ENCODE measurements at regions not wholly inside any gene's neighbourhood (a gene's known extent, or its start where the extent isn't known, plus 50 kb on each side); places are given as distances from the start of the nearest gene placed in this dataset.

DNA sequence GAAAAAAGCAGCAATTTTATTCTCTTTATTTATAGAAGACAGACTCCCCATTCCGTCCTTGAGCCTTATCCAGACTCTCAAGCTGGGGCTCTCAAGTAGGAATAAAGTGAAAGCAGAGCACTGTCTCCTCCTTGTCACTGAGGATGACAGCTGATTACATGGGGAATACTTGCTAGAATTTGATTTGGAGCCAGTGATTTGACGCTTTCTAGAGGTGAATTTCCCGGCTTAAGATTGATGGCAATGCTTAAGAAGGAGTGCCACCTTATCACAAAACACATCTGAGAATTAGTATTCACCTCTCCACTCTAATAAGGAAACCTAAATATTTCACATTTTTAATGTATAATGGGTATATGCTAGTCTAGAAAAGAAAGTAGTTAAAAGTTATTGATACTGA, 135.4 kb upstream of the SLC39A10 start (continued):
- no peak for TF ChIP-seq SIN3A (IDR thresholded peaks at IDR 0.05; ENCODE audit: low read depth)

DNA sequence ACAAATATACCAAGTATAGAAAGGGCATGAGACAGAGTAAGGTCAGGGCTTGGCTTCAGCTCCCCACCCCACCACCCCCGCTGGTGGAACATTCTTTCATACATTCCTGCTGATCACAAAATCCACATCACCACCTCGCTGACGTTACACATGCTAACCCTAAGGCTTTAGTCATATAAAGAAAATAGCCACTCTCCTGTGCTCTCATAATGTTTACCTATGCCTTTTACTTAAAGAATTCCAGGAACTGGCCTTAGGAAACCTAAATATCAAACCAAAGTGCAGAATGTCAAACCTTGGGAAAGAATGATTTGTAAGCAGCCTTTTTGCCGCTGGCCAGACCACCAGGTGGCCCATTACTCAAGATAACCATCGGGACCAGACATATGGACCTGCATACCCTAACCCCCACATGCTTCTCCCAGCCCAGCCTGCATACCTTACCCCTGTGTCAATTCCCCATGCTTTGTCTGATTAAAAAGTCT, 136.3 kb upstream of the SLC39A10 start:
- ATAC-seq, result no peak
- Histone ChIP-seq H2AFZ (ENCODE audit: low read depth, low read length, poor library complexity, severe bottlenecking) (no peak overlapping the region), H3K27ac (ENCODE audit: low read depth, low read length) (no peak overlapping the region), H3K9me2 (ENCODE audit: insufficient read depth) (no peaks in the 10 kb centered on the region), H3K4me1 (ENCODE audit: control insufficient read depth in 1 of 2, insufficient read depth in 2 of 2, low read length in 2 of 2) (no peaks in the 10 kb centered on the region), H3K9me3 (ENCODE audit: control insufficient read depth in 1 of 2, insufficient read depth in 1 of 2, low read depth in 1 of 2, low read length in 2 of 2) (no peaks in the 10 kb centered on the region), H3K4me2 (ENCODE audit: low read length) (no peak overlapping the region), H3K79me2 (ENCODE audit: insufficient read depth, low read length) (no peaks in the 10 kb centered on the region), H3K27me3 (ENCODE audit: insufficient read depth, low read length) (no peaks in the 10 kb centered on the region), H3K36me3 (ENCODE audit: control insufficient read depth in 1 of 2, insufficient read depth in 2 of 2, low read length in 2 of 2) (no peaks in the 10 kb centered on the region), H4K20me1 (ENCODE audit: insufficient read depth) (no peaks in the 10 kb centered on the region), H3K9ac (ENCODE audit: low read length) (no peak overlapping the region), H3K4me3 (replicated peaks in 1 of 2; ENCODE audit: low read depth in 1 of 2, low read length in 2 of 2) (no peak overlapping the region)
- intact Hi-C loops (cut with micrococcal nuclease), result no loop called here
- no peak for DNase-seq (ENCODE audit: low read depth, low spot score)
- TF ChIP-seq SP1 (IDR thresholded peaks at IDR 0.05; ENCODE audit: low read depth), result no peak
- TF ChIP-seq ZNF274 (IDR thresholded peaks at IDR 0.05; ENCODE audit: low read depth, low read length), result no peak
- TF ChIP-seq, protein P1, sequence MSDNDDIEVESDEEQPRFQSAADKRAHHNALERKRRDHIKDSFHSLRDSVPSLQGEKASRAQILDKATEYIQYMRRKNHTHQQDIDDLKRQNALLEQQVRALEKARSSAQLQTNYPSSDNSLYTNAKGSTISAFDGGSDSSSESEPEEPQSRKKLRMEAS (IDR thresholded peaks at IDR 0.05), result no peak
- TF ChIP-seq FOSL1 (IDR thresholded peaks at IDR 0.05; ENCODE audit: low read depth), result no peak
- TF ChIP-seq, protein P2, sequence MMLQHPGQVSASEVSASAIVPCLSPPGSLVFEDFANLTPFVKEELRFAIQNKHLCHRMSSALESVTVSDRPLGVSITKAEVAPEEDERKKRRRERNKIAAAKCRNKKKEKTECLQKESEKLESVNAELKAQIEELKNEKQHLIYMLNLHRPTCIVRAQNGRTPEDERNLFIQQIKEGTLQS (IDR thresholded peaks at IDR 0.05), result no peak
- TF ChIP-seq ZFX (IDR thresholded peaks at IDR 0.05), result no peak
- TF ChIP-seq TCF7L2 (IDR thresholded peaks at IDR 0.05; ENCODE audit: borderline replicate concordance, extremely low read depth, insufficient read depth, insufficient read length), result no peak
- TF ChIP-seq POLR2AphosphoS5 (IDR thresholded peaks at IDR 0.05; ENCODE audit: low read depth, low read length), result no peak
- POLR2A ChIA-PET, result no interaction called here
- RAD21 ChIA-PET (ENCODE audit: low non-redundant PET in 1 of 2, low total read pairs in 2 of 2, uncharacterized antibody in 2 of 2, unreplicated experiment in 2 of 2), result no interaction called here
- no TSS peak for BruUV-seq (replicated peaks)
- CTCF ChIA-PET, result no interaction called here

DNA sequence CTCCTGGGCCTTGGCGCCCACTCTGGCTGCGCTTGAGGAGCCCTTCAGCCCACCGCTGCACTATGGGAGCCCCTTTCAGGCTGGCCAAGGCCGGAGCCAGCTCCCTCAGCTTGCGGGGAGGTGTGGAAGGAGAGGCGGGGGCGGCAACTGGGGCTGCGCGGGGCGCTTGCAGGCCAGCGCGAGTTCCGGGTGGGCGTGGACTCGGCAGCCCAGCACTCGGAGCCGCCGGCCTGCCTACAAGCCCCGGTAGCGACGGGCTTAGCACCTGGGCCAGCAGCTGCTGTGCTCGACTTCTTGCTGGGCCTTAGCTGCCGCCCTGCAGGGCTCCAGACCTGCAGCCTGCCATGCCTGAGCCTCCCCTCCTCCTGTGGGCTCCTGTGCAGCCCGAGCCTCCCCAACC, 141.5 kb upstream of the SLC39A10 start:
- Histone ChIP-seq H3K4me3 (replicated peaks in 1 of 2; ENCODE audit: low read depth in 1 of 2, low read length in 2 of 2) (no peak overlapping the region), H3K4me2 (ENCODE audit: low read length) (no peak overlapping the region), H3K27me3 (ENCODE audit: insufficient read depth, low read length) (no peaks in the 10 kb centered on the region), H3K9me3 (ENCODE audit: control insufficient read depth in 1 of 2, insufficient read depth in 1 of 2, low read depth in 1 of 2, low read length in 2 of 2) (no peaks in the 10 kb centered on the region), H4K20me1 (ENCODE audit: insufficient read depth) (no peaks in the 10 kb centered on the region), H3K9me2 (ENCODE audit: insufficient read depth) (no peaks in the 10 kb centered on the region), H2AFZ (ENCODE audit: low read depth, low read length, poor library complexity, severe bottlenecking) (no peak overlapping the region), H3K27ac (ENCODE audit: low read depth, low read length) (no peak overlapping the region), H3K4me1 (ENCODE audit: control insufficient read depth in 1 of 2, insufficient read depth in 2 of 2, low read length in 2 of 2) (no peaks in the 10 kb centered on the region), H3K79me2 (ENCODE audit: insufficient read depth, low read length) (no peaks in the 10 kb centered on the region), H3K9ac (ENCODE audit: low read length) (no peak overlapping the region), H3K36me3 (ENCODE audit: control insufficient read depth in 1 of 2, insufficient read depth in 2 of 2, low read length in 2 of 2) (no peaks in the 10 kb centered on the region)
- BruUV-seq (replicated peaks), result no TSS peak
- intact Hi-C loops (cut with micrococcal nuclease), result no loop called here
- ChIA-PET CTCF (no interaction called here), POLR2A (no interaction called here), RAD21 (ENCODE audit: low non-redundant PET in 1 of 2, low total read pairs in 2 of 2, uncharacterized antibody in 2 of 2, unreplicated experiment in 2 of 2) (no interaction called here)
- no peak for DNase-seq (ENCODE audit: low read depth, low spot score)
- no peak for ATAC-seq
- no peak for TF ChIP-seq CBX3 (IDR thresholded peaks at IDR 0.05; ENCODE audit: low read depth)
- no peak for TF ChIP-seq ELF1 (IDR thresholded peaks at IDR 0.05; ENCODE audit: borderline replicate concordance, low read depth)
- TF ChIP-seq, protein P2 (IDR thresholded peaks at IDR 0.05), result no peak
- TF ChIP-seq SRF (IDR thresholded peaks at IDR 0.05; ENCODE audit: low read depth), result no peak
- TF ChIP-seq, protein P3, sequence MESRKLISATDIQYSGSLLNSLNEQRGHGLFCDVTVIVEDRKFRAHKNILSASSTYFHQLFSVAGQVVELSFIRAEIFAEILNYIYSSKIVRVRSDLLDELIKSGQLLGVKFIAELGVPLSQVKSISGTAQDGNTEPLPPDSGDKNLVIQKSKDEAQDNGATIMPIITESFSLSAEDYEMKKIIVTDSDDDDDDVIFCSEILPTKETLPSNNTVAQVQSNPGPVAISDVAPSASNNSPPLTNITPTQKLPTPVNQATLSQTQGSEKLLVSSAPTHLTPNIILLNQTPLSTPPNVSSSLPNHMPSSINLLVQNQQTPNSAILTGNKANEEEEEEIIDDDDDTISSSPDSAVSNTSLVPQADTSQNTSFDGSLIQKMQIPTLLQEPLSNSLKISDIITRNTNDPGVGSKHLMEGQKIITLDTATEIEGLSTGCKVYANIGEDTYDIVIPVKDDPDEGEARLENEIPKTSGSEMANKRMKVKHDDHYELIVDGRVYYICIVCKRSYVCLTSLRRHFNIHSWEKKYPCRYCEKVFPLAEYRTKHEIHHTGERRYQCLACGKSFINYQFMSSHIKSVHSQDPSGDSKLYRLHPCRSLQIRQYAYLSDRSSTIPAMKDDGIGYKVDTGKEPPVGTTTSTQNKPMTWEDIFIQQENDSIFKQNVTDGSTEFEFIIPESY (IDR thresholded peaks at IDR 0.05; ENCODE audit: extremely low read depth, insufficient replicate concordance, low read length), result no peak
- TF ChIP-seq POLR2AphosphoS5 (IDR thresholded peaks at IDR 0.05; ENCODE audit: low read depth, low read length), result no peak
- no peak for TF ChIP-seq SP1 (IDR thresholded peaks at IDR 0.05; ENCODE audit: low read depth)
- no peak for TF ChIP-seq JUND (IDR thresholded peaks at IDR 0.05)
- TF ChIP-seq EGR1 (IDR thresholded peaks at IDR 0.05; ENCODE audit: low read depth), result no peak
- TF ChIP-seq YY1 (IDR thresholded peaks at IDR 0.05; ENCODE audit: extremely low read depth, insufficient replicate concordance, low read depth, low read length), result no peak
- TF ChIP-seq SIN3A (IDR thresholded peaks at IDR 0.05; ENCODE audit: low read depth), result no peak
- TF ChIP-seq EZH2 (IDR thresholded peaks at IDR 0.05), result no peak
- TF ChIP-seq CEBPB (IDR thresholded peaks at IDR 0.05; ENCODE audit: low read depth), result no peak
- TF ChIP-seq ZNF274 (IDR thresholded peaks at IDR 0.05; ENCODE audit: low read depth, low read length), result no peak
- no peak for TF ChIP-seq EZH2phosphoT487 (IDR thresholded peaks at IDR 0.05; ENCODE audit: borderline replicate concordance)

All from HCT116 (cell line).